SJCRH30 (cell line): ENCODE measurements at regions not wholly inside any gene's neighbourhood (a gene's known extent, or its start where the extent isn't known, plus 50 kb on each side); places are given as distances from the start of the nearest gene placed in this dataset.
"Not testable (repeated sequence)": the region's sequence is repeated elsewhere in the genome, so short reads cannot be mapped to it uniquely, and the experiment has no call there.

ENCODE experiments used
- DNase-seq, 2 experiments: peaks; one replicate each; pipeline ENCODE4 v3.0.0-alpha.2; 2015 to 2020
- H3K27ac ChIP-seq: fragments of 250-450 bp; sonication (Bioruptor Pico); 2 replicates; pipeline ENCODE4 v1.5.1; 2020; ENCODE audit warnings: mild to moderate bottlenecking, moderate library complexity
- H3K27me3 ChIP-seq: fragments of 250-450 bp; sonication (Bioruptor Pico); 2 replicates; pipeline ENCODE4 v1.5.1; 2020; ENCODE audit warnings: mild to moderate bottlenecking, moderate library complexity
- H3K36me3 ChIP-seq: fragments of 250-450 bp; sonication (Bioruptor Pico); 2 replicates; pipeline ENCODE4 v1.5.1; 2020; ENCODE audit warnings: mild to moderate bottlenecking, moderate library complexity
- H3K4me1 ChIP-seq: fragments of 250-450 bp; sonication (Bioruptor Pico); 2 replicates; pipeline ENCODE4 v1.5.1; 2020; ENCODE audit warnings: mild to moderate bottlenecking, moderate library complexity
- H3K4me3 ChIP-seq: fragments of 250-450 bp; sonication (Bioruptor Pico); 2 replicates; pipeline ENCODE4 v1.5.1; 2020; ENCODE audit warnings: mild to moderate bottlenecking, moderate library complexity
- H3K9me3 ChIP-seq: fragments of 250-450 bp; sonication (Bioruptor Pico); replicated peaks from 2 replicates; pipeline ENCODE4 v1.5.1; 2020; ENCODE audit warnings: mild to moderate bottlenecking, moderate library complexity

- no peak for DNase-seq
- no peak overlapping the region for H3K27ac ChIP-seq
- no peaks in the 10 kb centered on the region for H3K36me3 ChIP-seq
- no peaks in the 10 kb centered on the region for H3K27me3 ChIP-seq
- peaks cover 37% of the 10 kb centered on the region for H3K4me1 ChIP-seq
- 0 out of 2 replicates have a peak, but pooled peaks cover 5% of the 10 kb centered on the region for H3K9me3 ChIP-seq
- H3K4me3 ChIP-seq = no peak overlapping the region
These were observed 50.8 kb upstream of the PTHLH start for GRCh38 chr12:28023156-28023887.

- 0 out of 2 replicates have a peak, but pooled peaks cover 5% of the 10 kb centered on the region for H3K9me3 ChIP-seq
- no peak overlapping the region for H3K4me3 ChIP-seq
- DNase-seq = no peak
- peaks cover 38% of the 10 kb centered on the region for H3K4me1 ChIP-seq
- H3K27ac ChIP-seq = no peak overlapping the region
- H3K27me3 ChIP-seq = no peaks in the 10 kb centered on the region
- H3K36me3 ChIP-seq = no peaks in the 10 kb centered on the region
These were observed 51.9 kb upstream of the PTHLH start for GRCh38 chr12:28024231-28024995.

GRCh38 chr12:28025821-28026505 lies 53.4 kb upstream of the PTHLH start:
- Histone ChIP-seq H3K27ac (peak overlapping the region; percentile 85), H3K27me3 (no peaks in the 10 kb centered on the region), H3K4me1 (peaks cover 38% of the 10 kb centered on the region), H3K36me3 (no peaks in the 10 kb centered on the region), H3K9me3 (no peaks in the 10 kb centered on the region), H3K4me3 (no peak overlapping the region)
- peak; percentile 65 to 69 for DNase-seq

- Histone ChIP-seq H3K27me3 (no peaks in the 10 kb centered on the region), H3K9me3 (no peaks in the 10 kb centered on the region), H3K36me3 (no peaks in the 10 kb centered on the region), H3K4me3 (no peak overlapping the region), H3K4me1 (peaks cover 38% of the 10 kb centered on the region), H3K27ac (peak overlapping the region; percentile 85)
- peak; percentile 82 to 85 for DNase-seq
These were observed 54.2 kb upstream of the PTHLH start for GRCh38 chr12:28026701-28027100.

- Histone ChIP-seq H3K27me3 (no peaks in the 10 kb centered on the region), H3K27ac (peak overlapping the region; percentile 85), H3K36me3 (no peaks in the 10 kb centered on the region), H3K4me1 (peaks cover 38% of the 10 kb centered on the region), H3K9me3 (no peaks in the 10 kb centered on the region), H3K4me3 (no peak overlapping the region; the same call in 1 of the 2 replicates)
- peak; percentile 68 to 83 for DNase-seq
These were observed 54.8 kb upstream of the PTHLH start for GRCh38 chr12:28027328-28027727.

- H3K27me3 ChIP-seq = no peaks in the 10 kb centered on the region
- no peaks in the 10 kb centered on the region for H3K36me3 ChIP-seq
- H3K4me3 ChIP-seq = no peak overlapping the region
- peaks cover 43% of the 10 kb centered on the region for H3K4me1 ChIP-seq
- H3K9me3 ChIP-seq = no peaks in the 10 kb centered on the region
- DNase-seq = peak in 1 of 2 experiments; percentile 34
- peak overlapping the region; percentile 85 for H3K27ac ChIP-seq
These were observed 55.6 kb upstream of the PTHLH start for GRCh38 chr12:28027947-28028724.

- H3K27ac ChIP-seq = no peak overlapping the region
- no peak overlapping the region for H3K4me3 ChIP-seq
- peaks cover 16% of the 10 kb centered on the region for H3K4me1 ChIP-seq
- H3K36me3 ChIP-seq = no peaks in the 10 kb centered on the region
- H3K9me3 ChIP-seq = no peaks in the 10 kb centered on the region; the same call in 1 of the 2 replicates
- DNase-seq = no peak
- H3K27me3 ChIP-seq = no peaks in the 10 kb centered on the region
These were observed 60.4 kb upstream of the PTHLH start for GRCh38 chr12:28032811-28033537.

- no peak overlapping the region for H3K4me3 ChIP-seq
- H3K27me3 ChIP-seq = no peaks in the 10 kb centered on the region
- H3K27ac ChIP-seq = no peak overlapping the region
These were observed 61.0 kb upstream of the PTHLH start for GRCh38 chr12:28033538-28033915.

GRCh38 chr12:28034271-28034670 lies 61.7 kb upstream of the PTHLH start:
- Histone ChIP-seq H3K9me3 (no peaks in the 10 kb centered on the region; the same call in 1 of the 2 replicates), H3K27me3 (no peaks in the 10 kb centered on the region), H3K4me3 (no peak overlapping the region), H3K4me1 (peaks cover 11% of the 10 kb centered on the region), H3K36me3 (no peaks in the 10 kb centered on the region), H3K27ac (no peak overlapping the region)
- no peak for DNase-seq

More at GRCh38 chr12:28033538-28033915, 61.0 kb upstream of the PTHLH start:
- Histone ChIP-seq H3K9me3 (no peaks in the 10 kb centered on the region; the same call in 1 of the 2 replicates), H3K36me3 (no peaks in the 10 kb centered on the region), H3K4me1 (peaks cover 11% of the 10 kb centered on the region)
- DNase-seq = no peak

GRCh38 chr12:28035500-28035899 lies 63.0 kb upstream of the PTHLH start:
- no peaks in the 10 kb centered on the region; the same call in 1 of the 2 replicates for H3K9me3 ChIP-seq
- H3K4me3 ChIP-seq = no peak overlapping the region
- peaks cover 11% of the 10 kb centered on the region for H3K4me1 ChIP-seq
- H3K27ac ChIP-seq = 0 out of 2 replicates have a peak overlapping the region, but pooled peaks have one; percentile 2
- no peaks in the 10 kb centered on the region for H3K36me3 ChIP-seq
- H3K27me3 ChIP-seq = no peaks in the 10 kb centered on the region
- no peak for DNase-seq

GRCh38 chr12:28036940-28037339 lies 64.4 kb upstream of the PTHLH start:
- DNase-seq = no peak
- no peaks in the 10 kb centered on the region for H3K36me3 ChIP-seq
- H3K27me3 ChIP-seq = no peaks in the 10 kb centered on the region
- H3K4me1 ChIP-seq = peaks cover 11% of the 10 kb centered on the region
- no peak overlapping the region for H3K27ac ChIP-seq
- no peaks in the 10 kb centered on the region; the same call in 1 of the 2 replicates for H3K9me3 ChIP-seq
- no peak overlapping the region for H3K4me3 ChIP-seq

- DNase-seq = no peak
- no peak overlapping the region for H3K27ac ChIP-seq
- H3K4me3 ChIP-seq = no peak overlapping the region
- H3K9me3 ChIP-seq = no peaks in the 10 kb centered on the region
- no peaks in the 10 kb centered on the region for H3K27me3 ChIP-seq
- H3K36me3 ChIP-seq = no peaks in the 10 kb centered on the region
- H3K4me1 ChIP-seq = peaks cover 6% of the 10 kb centered on the region; the same call in 1 of the 2 replicates
These were observed 67.7 kb upstream of the PTHLH start for GRCh38 chr12:28040246-28040645.

- H3K27ac ChIP-seq, H3K4me3 ChIP-seq, H3K36me3 ChIP-seq, H3K4me1 ChIP-seq, H3K27me3 ChIP-seq, H3K9me3 ChIP-seq, DNase-seq: not testable (repeated sequence)
These were observed 74.1 kb upstream of the PTHLH start for GRCh38 chr12:28046600-28046999.

GRCh38 chr12:28050606-28051005 lies 78.1 kb upstream of the PTHLH start:
- Histone ChIP-seq H3K4me1 (peaks cover 14% of the 10 kb centered on the region), H3K36me3 (no peaks in the 10 kb centered on the region), H3K27me3 (no peaks in the 10 kb centered on the region), H3K4me3 (no peak overlapping the region), H3K9me3 (peaks cover 7% of the 10 kb centered on the region), H3K27ac (peak overlapping the region; percentile 36; the same call in 1 of the 2 replicates)
- DNase-seq = peak in 1 of 2 experiments; percentile 27
